HCT116 (cell line): ENCODE measurements at regions not wholly inside any gene's neighbourhood (a gene's known extent, or its start where the extent isn't known, plus 50 kb on each side); places are given as distances from the start of the nearest gene placed in this dataset.

Experiments used
- ATAC-seq: fragments of 200-7000 bp; cut with Tn5 transposase; 2 replicates; pipeline ENCODE4 v1.9.1; 2020; ENCODE audit warnings: mild to moderate bottlenecking, moderate library complexity
- BruUV-seq: library from RNA; stranded (reverse); fragments of 400-500 nt; replicated peaks from 2 replicates; lab custom pipeline; 2021; lab: Mats Ljungman, UMichigan
- CTCF ChIA-PET: fragments of 300-600 bp; sonication (Branson Sonifier 250); formaldehyde crosslinking; loops from one replicate; lab custom pipeline; 2021; ENCODE audit warnings: antibody characterized with exemption; lab: Charles Lee
- POLR2A ChIA-PET: fragments of 300-600, 350-600 bp; sonication (Branson Sonifier 250); formaldehyde crosslinking; loops from one replicate; lab custom pipeline; 2021; ENCODE audit warnings: antibody characterized with exemption; lab: Charles Lee
- RAD21 ChIA-PET, 2 experiments: fragments of 300-600 bp; sonication (Branson Sonifier 250); formaldehyde crosslinking; loops; one replicate each; lab custom pipeline; 2023; ENCODE audit warnings: low total read pairs in 2 of 2; ENCODE audit not compliant: uncharacterized antibody in 2 of 2, unreplicated experiment in 2 of 2, low non-redundant PET in 1 of 2; lab: Charles Lee
- DNase-seq: peaks from one replicate; pipeline ENCODE4 v3.0.0-alpha.2; 2010; ENCODE audit warnings: low read depth, low spot score
- H2AFZ ChIP-seq: fragments of 200-600 bp; shearing (Covaris generic), sonication (generic); 2 replicates; pipeline ENCODE4 v1.6.1; 2017; ENCODE audit warnings: low read depth, mixed run types, mixed read lengths, antibody characterized with exemption, low read length; ENCODE audit not compliant: poor library complexity, severe bottlenecking
- H3K27ac ChIP-seq: 2 replicates; pipeline ENCODE4 v1.5.1; 2012; ENCODE audit warnings: low read depth, low read length
- H3K27me3 ChIP-seq: fragments of 200-600 bp; sonication (generic); 2 replicates; pipeline ENCODE4 v1.6.1; 2016; ENCODE audit warnings: mixed run types, low read length, mixed read lengths; ENCODE audit not compliant: insufficient read depth
- H3K36me3 ChIP-seq, 2 experiments: fragments of 200-500 bp in 1 of 2; fragments of 200-600 bp in 1 of 2; sonication (Bioruptor generic) in 1 of 2; sonication (generic) in 1 of 2; 2 replicates each; pipeline versions ENCODE4 v1.5.1 to v1.6.1; 2014 to 2016; ENCODE audit warnings: low read length in 2 of 2, inconsistent platforms in 1 of 2, mixed read lengths in 1 of 2, mixed run types in 1 of 2; ENCODE audit not compliant: insufficient read depth in 2 of 2, control insufficient read depth in 1 of 2
- H3K4me1 ChIP-seq, 2 experiments: fragments of 200-600 bp in 1 of 2; sonication (generic) in 1 of 2; 2 replicates each; pipeline versions ENCODE4 v1.5.1 to v1.6.1; 2012 to 2017; ENCODE audit warnings: low read length in 2 of 2, inconsistent platforms in 1 of 2, mild to moderate bottlenecking in 1 of 2, mixed read lengths in 1 of 2, mixed run types in 1 of 2, moderate library complexity in 1 of 2; ENCODE audit not compliant: insufficient read depth in 2 of 2, control insufficient read depth in 1 of 2
- H3K4me2 ChIP-seq: fragments of 200-600 bp; sonication (generic); 2 replicates; pipeline ENCODE4 v1.6.1; 2017; ENCODE audit warnings: mixed run types, low read length, mixed read lengths
- H3K4me3 ChIP-seq, 2 experiments: fragments of 200-600 bp in 1 of 2; sonication (generic) in 1 of 2; replicated peaks in 1 of 2; 2 replicates each; pipeline ENCODE4 v1.5.1; 2011 to 2016; ENCODE audit warnings: low read length in 2 of 2, control low read depth in 1 of 2, low read depth in 1 of 2, mild to moderate bottlenecking in 1 of 2, mixed read lengths in 1 of 2, mixed run types in 1 of 2
- H3K79me2 ChIP-seq: fragments of 200-600 bp; sonication (generic); 2 replicates; pipeline ENCODE4 v1.6.1; 2017; ENCODE audit warnings: mild to moderate bottlenecking, mixed run types, low read length, moderate library complexity, mixed read lengths; ENCODE audit not compliant: insufficient read depth
- H3K9ac ChIP-seq: fragments of 200-600 bp; sonication (generic); 2 replicates; pipeline ENCODE4 v1.6.1; 2016; ENCODE audit warnings: low read length, mixed read lengths
- H3K9me2 ChIP-seq: fragments of 200-600 bp; sonication (generic), shearing (Covaris generic); 2 replicates; pipeline ENCODE4 v1.6.1; 2017; ENCODE audit warnings: mixed run types, mild to moderate bottlenecking, moderate library complexity; ENCODE audit not compliant: insufficient read depth
- H3K9me3 ChIP-seq, 2 experiments: fragments of 200-500 bp in 1 of 2; fragments of 200-600 bp in 1 of 2; sonication (Bioruptor generic) in 1 of 2; sonication (generic) in 1 of 2; 2 replicates each; pipeline ENCODE4 v1.6.1; 2014 to 2017; ENCODE audit warnings: low read length in 2 of 2, mixed read lengths in 2 of 2, inconsistent platforms in 1 of 2, low read depth in 1 of 2, mild to moderate bottlenecking in 1 of 2, mixed run types in 1 of 2, moderate library complexity in 1 of 2; ENCODE audit not compliant: control insufficient read depth in 1 of 2, insufficient read depth in 1 of 2
- H4K20me1 ChIP-seq: fragments of 200-600 bp; sonication (generic), shearing (Covaris generic); 2 replicates; pipeline ENCODE4 v1.6.1; 2017; ENCODE audit warnings: mixed run types, mild to moderate bottlenecking, moderate library complexity; ENCODE audit not compliant: insufficient read depth
- CBX3 ChIP-seq: IDR thresholded peaks from 2 replicates; pipeline ENCODE4 v1.6.1; 2012; ENCODE audit warnings: low read depth
- ELF1 ChIP-seq: IDR thresholded peaks from 2 replicates; pipeline ENCODE4 v1.6.1; 2012; ENCODE audit warnings: low read depth, borderline replicate concordance
- EZH2phosphoT487 ChIP-seq: fragments of 200-600 bp; IDR thresholded peaks from 2 replicates; pipeline ENCODE4 v1.6.1; 2018; ENCODE audit warnings: antibody characterized with exemption, borderline replicate concordance
- FOSL1 ChIP-seq: IDR thresholded peaks from 2 replicates; pipeline ENCODE4 v1.6.1; 2012; ENCODE audit warnings: low read depth
- JUND ChIP-seq: IDR thresholded peaks from 2 replicates; pipeline ENCODE4 v1.6.1; 2012
- POLR2A ChIP-seq: IDR thresholded peaks from 2 replicates; pipeline ENCODE4 v1.7.0; 2011; ENCODE audit warnings: borderline replicate concordance; ENCODE audit not compliant: insufficient read depth, insufficient read length; ENCODE audit errors: extremely low read depth
- POLR2AphosphoS5 ChIP-seq: IDR thresholded peaks from 2 replicates; pipeline ENCODE4 v1.6.1; 2011; ENCODE audit warnings: mild to moderate bottlenecking, low read depth, low read length, moderate library complexity
- RAD21 ChIP-seq: IDR thresholded peaks from 2 replicates; pipeline ENCODE4 v1.6.1; 2012; ENCODE audit warnings: low read depth, mild to moderate bottlenecking
- SIN3A ChIP-seq: IDR thresholded peaks from 2 replicates; pipeline ENCODE4 v1.6.1; 2012; ENCODE audit warnings: low read depth
- SP1 ChIP-seq: IDR thresholded peaks from 2 replicates; pipeline ENCODE4 v1.6.1; 2012; ENCODE audit warnings: low read depth
- SRF ChIP-seq: IDR thresholded peaks from 2 replicates; pipeline ENCODE4 v1.6.1; 2012; ENCODE audit warnings: low read depth
- TCF7L2 ChIP-seq: IDR thresholded peaks from 2 replicates; pipeline ENCODE4 v1.7.0; 2011; ENCODE audit warnings: borderline replicate concordance, inconsistent platforms; ENCODE audit not compliant: insufficient read depth, insufficient read length; ENCODE audit errors: extremely low read depth
- ZFX ChIP-seq: fragments of 450-650 bp; IDR thresholded peaks from 2 replicates; pipeline ENCODE4 v1.6.1; 2017
- ZNF274 ChIP-seq: fragments of 200-500 bp; sonication (Bioruptor generic); IDR thresholded peaks from 2 replicates; pipeline ENCODE4 v1.6.1; 2014; ENCODE audit warnings: mild to moderate bottlenecking, low read depth, low read length, inconsistent platforms
- intact Hi-C: fragments of 100-400 bp; cut with micrococcal nuclease; formaldehyde crosslinking; loops from 2 replicates; pipeline ENCODE4 v1.10.0; 2022
- TF ChIP-seq, protein P1 (sequence below), 3 experiments: fragments of 200-600 bp in 1 of 3; sonication (generic) in 1 of 3; IDR thresholded peaks in 2 of 3; conservative IDR thresholded peaks in 1 of 3; 2 replicates each; pipeline ENCODE4 v1.5.1; 2012 to 2017; ENCODE audit warnings: low read depth in 2 of 3, low read length in 2 of 3, antibody characterized with exemption in 1 of 3, borderline replicate concordance in 1 of 3, control low read depth in 1 of 3, mild to moderate bottlenecking in 1 of 3, mixed read lengths in 1 of 3, mixed run types in 1 of 3, moderate library complexity in 1 of 3; ENCODE audit not compliant: insufficient read depth in 1 of 3
- TF ChIP-seq, protein P2 (sequence below): IDR thresholded peaks from 2 replicates; pipeline ENCODE4 v1.6.1; 2012
- TF ChIP-seq, protein P3 (sequence below): IDR thresholded peaks from 2 replicates; pipeline ENCODE4 v1.6.1; 2012
- TF ChIP-seq, protein P4 (sequence below): IDR thresholded peaks from 2 replicates; pipeline ENCODE4 v1.6.1; 2012; ENCODE audit warnings: low read depth

DNA sequence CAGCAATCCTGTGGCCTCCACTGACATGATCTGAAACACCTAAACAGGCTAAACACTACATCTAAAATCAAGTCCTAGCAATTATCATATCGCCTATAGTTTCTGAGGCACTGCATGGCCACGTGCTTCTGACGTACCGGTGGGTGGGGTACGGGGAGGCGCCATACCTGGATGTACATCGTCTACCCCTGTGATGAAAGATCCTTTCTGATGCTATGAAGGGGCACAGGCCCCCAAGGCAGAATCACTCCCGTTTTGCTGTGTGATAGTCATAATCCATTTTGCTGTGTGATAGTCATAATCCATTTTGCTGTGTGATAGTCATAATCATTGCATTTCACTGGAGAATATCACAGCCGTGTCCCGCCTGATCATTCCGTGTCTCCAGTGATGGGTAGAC, 118.7 kb upstream of the SOX1 start:
- H3K9me3 ChIP-seq = peaks cover 0 to 3% of the 10 kb centered on the region in 2 experiments; a peak in 1 of 4 replicates
- no peak overlapping the region for H3K9ac ChIP-seq
- RAD21 ChIA-PET = no interaction called here
- H3K4me1 ChIP-seq = no peaks in the 10 kb centered on the region
- no peaks in the 10 kb centered on the region for H4K20me1 ChIP-seq
- no peaks in the 10 kb centered on the region for H3K79me2 ChIP-seq
- no peak overlapping the region for H3K4me2 ChIP-seq
- H3K9me2 ChIP-seq = no peaks in the 10 kb centered on the region
- H2AFZ ChIP-seq = no peak overlapping the region
- POLR2A ChIA-PET = no interaction called here
- no peak overlapping the region for H3K27ac ChIP-seq
- no peak overlapping the region for H3K4me3 ChIP-seq
- intact Hi-C loops = no loop called here
- BruUV-seq = no TSS peak
- DNase-seq (no peak), ATAC-seq (no peak)
- no peak for TF ChIP-seq POLR2AphosphoS5
- TF ChIP-seq SP1 = no peak
- TF ChIP-seq SIN3A = no peak
- TF ChIP-seq ZFX = no peak
- no peak for TF ChIP-seq POLR2A
- no peak for TF ChIP-seq TCF7L2
- no peak for TF ChIP-seq CBX3
- no peak for TF ChIP-seq SRF
- TF ChIP-seq, protein P1, sequence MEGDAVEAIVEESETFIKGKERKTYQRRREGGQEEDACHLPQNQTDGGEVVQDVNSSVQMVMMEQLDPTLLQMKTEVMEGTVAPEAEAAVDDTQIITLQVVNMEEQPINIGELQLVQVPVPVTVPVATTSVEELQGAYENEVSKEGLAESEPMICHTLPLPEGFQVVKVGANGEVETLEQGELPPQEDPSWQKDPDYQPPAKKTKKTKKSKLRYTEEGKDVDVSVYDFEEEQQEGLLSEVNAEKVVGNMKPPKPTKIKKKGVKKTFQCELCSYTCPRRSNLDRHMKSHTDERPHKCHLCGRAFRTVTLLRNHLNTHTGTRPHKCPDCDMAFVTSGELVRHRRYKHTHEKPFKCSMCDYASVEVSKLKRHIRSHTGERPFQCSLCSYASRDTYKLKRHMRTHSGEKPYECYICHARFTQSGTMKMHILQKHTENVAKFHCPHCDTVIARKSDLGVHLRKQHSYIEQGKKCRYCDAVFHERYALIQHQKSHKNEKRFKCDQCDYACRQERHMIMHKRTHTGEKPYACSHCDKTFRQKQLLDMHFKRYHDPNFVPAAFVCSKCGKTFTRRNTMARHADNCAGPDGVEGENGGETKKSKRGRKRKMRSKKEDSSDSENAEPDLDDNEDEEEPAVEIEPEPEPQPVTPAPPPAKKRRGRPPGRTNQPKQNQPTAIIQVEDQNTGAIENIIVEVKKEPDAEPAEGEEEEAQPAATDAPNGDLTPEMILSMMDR (IDR thresholded peaks at IDR 0.05 in 2 of 3, conservative IDR thresholded peaks at IDR 0.05 in 1 of 3; ENCODE audit: borderline replicate concordance in 1 of 3, insufficient read depth in 1 of 3, low read depth in 2 of 3, low read length in 2 of 3) = no peak
- no peak for TF ChIP-seq ZNF274
- no peak for TF ChIP-seq JUND
- TF ChIP-seq FOSL1 = no peak
- TF ChIP-seq RAD21 = no peak
- TF ChIP-seq, protein P2, sequence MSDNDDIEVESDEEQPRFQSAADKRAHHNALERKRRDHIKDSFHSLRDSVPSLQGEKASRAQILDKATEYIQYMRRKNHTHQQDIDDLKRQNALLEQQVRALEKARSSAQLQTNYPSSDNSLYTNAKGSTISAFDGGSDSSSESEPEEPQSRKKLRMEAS = no peak
- TF ChIP-seq, protein P3, sequence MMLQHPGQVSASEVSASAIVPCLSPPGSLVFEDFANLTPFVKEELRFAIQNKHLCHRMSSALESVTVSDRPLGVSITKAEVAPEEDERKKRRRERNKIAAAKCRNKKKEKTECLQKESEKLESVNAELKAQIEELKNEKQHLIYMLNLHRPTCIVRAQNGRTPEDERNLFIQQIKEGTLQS = no peak
- TF ChIP-seq, protein P4, sequence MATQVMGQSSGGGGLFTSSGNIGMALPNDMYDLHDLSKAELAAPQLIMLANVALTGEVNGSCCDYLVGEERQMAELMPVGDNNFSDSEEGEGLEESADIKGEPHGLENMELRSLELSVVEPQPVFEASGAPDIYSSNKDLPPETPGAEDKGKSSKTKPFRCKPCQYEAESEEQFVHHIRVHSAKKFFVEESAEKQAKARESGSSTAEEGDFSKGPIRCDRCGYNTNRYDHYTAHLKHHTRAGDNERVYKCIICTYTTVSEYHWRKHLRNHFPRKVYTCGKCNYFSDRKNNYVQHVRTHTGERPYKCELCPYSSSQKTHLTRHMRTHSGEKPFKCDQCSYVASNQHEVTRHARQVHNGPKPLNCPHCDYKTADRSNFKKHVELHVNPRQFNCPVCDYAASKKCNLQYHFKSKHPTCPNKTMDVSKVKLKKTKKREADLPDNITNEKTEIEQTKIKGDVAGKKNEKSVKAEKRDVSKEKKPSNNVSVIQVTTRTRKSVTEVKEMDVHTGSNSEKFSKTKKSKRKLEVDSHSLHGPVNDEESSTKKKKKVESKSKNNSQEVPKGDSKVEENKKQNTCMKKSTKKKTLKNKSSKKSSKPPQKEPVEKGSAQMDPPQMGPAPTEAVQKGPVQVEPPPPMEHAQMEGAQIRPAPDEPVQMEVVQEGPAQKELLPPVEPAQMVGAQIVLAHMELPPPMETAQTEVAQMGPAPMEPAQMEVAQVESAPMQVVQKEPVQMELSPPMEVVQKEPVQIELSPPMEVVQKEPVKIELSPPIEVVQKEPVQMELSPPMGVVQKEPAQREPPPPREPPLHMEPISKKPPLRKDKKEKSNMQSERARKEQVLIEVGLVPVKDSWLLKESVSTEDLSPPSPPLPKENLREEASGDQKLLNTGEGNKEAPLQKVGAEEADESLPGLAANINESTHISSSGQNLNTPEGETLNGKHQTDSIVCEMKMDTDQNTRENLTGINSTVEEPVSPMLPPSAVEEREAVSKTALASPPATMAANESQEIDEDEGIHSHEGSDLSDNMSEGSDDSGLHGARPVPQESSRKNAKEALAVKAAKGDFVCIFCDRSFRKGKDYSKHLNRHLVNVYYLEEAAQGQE = no peak
- TF ChIP-seq ELF1 = no peak
- no peak for TF ChIP-seq EZH2phosphoT487
- no peaks in the 10 kb centered on the region for H3K36me3 ChIP-seq
- H3K27me3 ChIP-seq = peaks cover 9% of the 10 kb centered on the region; the same call in 1 of the 2 replicates
- CTCF ChIA-PET = no interaction called here
